ENCODE measurements at regions not wholly inside any gene's neighbourhood (a gene's known extent, or its start where the extent isn't known, plus 50 kb on each side); places are given as distances from the start of the nearest gene placed in this dataset.
"Not testable (repeated sequence)": the region's sequence is repeated elsewhere in the genome, so short reads cannot be mapped to it uniquely, and the experiment has no call there.

DNA sequence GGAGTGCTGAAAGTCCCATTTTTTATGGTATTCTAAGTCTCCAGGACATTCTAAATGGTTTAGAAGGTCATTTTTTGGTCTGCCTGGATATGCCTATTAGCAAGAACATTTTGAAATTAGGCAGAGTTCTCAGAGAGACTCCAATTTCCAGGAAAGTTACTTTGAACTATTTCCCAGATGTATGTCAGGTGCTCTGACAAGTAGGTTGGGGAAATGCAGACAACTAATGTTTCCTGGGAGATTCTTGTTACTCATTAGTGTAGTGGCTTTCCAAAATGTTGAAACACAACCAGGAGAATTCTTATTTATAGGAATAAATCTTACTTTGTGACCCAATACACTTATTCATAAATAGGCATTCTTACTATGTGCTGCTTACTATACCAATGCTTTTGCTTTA lies 268.4 kb downstream of the ZNF37A start:
- DNase-seq (ENCODE audit: low spot score) = not testable (repeated sequence)

GRCh38 chr10:38364073-38364472 lies 269.9 kb downstream of the ZNF37A start:
- DNase-seq (ENCODE audit: low spot score) = not testable (repeated sequence)

DNA sequence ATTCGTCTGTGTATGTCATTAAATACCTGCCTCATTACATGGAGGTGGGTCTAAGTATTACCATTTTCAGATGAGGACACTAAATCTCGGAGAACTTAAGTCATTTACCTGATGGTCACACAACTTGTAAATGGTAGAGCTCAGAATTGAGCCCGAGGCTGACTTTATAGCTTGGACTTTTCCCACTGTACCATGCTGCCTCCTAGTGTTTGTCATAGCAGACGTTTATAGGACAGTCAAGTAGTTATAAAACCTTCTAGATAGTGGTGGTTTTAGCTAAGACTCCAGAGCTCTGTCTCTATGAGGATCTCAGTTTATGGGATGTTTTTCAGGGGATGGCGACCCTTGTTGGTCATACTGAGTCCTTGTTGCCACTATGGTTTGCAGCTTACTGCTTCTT lies 271.8 kb downstream of the ZNF37A start:
- peak; percentile 30 for DNase-seq (ENCODE audit: low spot score)

DNA sequence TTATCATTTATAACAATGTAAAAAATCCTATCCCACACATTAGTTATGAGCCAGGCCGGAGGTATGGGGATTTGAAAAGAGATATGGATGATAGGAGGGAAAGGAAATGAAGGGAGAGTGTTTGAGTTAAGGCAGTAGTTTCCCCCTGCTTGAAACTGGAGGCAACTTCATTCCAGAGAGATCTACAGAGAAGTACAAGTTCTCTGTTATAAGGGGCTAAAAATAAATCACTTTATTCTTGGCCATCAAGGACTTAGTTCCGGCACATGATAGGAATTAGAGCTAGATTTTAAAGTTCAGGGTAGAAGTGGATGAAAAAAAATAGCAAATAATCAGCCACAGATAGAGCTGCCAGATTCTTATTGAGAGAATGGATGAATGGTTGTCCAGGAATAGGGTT lies 289.7 kb downstream of the ZNF37A start:
- DNase-seq (ENCODE audit: low spot score) = not testable (repeated sequence)

DNA sequence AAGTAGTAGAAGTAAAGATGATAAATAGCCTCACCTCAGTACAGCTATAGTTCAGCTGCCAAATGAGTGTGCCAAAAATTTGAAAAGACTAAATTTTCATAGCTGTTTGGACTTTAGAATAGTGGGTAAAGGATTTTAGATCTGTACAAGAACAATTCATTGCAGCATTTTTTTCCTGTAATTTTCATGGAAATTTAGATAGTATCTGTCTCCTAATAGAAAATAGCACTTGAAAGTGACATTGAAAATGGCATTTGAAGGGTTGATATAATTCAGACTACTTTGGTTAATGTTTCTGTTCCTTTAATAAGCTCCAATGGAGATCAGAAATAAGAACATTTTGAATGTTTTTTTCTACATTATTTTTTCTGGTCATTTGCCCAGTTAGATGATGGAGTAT lies 292.7 kb downstream of the ZNF37A start:
- DNase-seq (ENCODE audit: low spot score) = not testable (repeated sequence)

DNA sequence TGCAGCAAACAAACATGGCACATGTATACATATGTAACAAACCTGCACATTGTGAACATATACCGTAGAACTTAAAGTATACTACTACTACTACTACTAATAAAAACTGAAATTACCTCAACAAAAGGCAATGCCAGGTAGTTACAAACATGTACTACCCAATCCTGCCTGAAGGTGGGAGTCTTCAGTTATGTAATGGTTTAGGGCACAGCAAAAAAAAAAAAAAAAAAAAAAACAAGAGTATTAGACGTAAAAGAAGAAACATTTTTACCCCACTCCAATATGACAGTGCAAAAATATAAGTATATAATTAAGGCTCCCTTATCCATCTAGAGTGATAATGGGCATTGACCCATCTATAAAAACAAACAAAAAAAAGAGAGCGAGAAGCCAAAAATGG lies 296.6 kb downstream of the ZNF37A start:
- peak; percentile 51 for DNase-seq (ENCODE audit: low spot score)

DNA sequence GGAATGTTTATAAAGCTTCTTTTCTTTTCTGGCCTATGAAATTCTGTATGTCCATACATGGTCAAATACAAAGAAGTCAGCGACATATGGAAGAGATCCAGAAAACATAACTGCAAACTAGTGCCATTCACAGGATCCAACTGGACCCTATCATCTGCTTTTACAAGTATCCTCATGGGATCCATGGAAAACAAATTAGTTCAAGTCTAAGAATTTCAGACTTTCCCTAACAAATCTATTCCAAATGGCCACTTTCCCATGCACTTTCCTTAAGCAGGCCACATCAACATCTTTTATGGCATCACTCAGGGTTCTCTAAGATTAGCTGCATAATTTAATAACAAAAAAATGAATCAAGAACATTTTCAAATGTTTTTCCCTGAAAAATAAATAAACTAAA lies 301.3 kb downstream of the ZNF37A start:
- DNase-seq (ENCODE audit: low spot score) = not testable (repeated sequence)

GRCh38 chr10:38396178-38396954 lies 302.2 kb downstream of the ZNF37A start:
- DNase-seq (ENCODE audit: low spot score) = not testable (repeated sequence)

DNA sequence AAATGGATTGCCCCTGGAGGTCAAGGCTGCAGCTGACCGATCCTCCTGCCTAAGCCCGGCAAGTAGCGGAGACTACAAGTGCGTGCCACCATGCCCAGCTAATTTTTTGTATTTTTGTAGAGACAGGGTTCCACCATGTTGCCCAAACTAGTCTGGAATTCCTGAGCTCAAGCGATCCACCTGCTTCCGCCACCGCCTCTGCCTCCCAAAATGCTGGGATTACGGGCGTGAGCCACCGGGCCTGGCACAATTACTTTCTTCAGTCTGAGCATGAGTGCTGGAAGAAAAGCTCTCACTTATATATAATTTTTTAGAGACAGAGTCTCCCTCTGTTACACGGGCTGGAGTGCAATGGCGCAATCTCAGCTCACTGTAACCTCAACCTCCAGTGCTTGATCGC lies 307.4 kb downstream of the ZNF37A start:
- DNase-seq (ENCODE audit: low spot score) = not testable (repeated sequence)

GRCh38 chr10:38402442-38403346 lies 308.6 kb downstream of the ZNF37A start:
- peak; percentile 96 for DNase-seq (ENCODE audit: low spot score)

GRCh38 chr10:38403347-38404117 lies 309.4 kb downstream of the ZNF37A start:
- not testable (repeated sequence) for DNase-seq (ENCODE audit: low spot score)

DNA sequence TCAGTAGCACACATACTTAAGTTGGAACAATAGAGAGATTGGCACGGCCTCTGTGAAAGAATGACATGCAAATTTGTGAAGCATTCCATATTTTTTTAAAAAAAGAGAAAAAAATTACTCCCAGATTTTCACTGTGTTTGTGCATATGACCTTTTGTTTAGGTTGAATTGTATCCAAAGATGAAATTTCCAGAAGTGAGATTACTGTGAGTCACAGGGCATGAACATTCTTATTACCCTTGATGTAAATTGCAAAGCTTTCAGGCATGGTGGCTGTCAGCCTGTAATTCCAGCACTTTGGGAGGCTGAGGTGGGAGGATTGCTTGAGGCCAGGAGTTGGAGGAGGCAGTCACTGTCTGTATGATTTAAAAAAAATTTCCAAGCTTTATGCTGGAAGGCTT lies 329.5 kb downstream of the ZNF37A start:
- not testable (repeated sequence) for DNase-seq (ENCODE audit: low spot score)

- not testable (repeated sequence) for DNase-seq (ENCODE audit: low spot score)
Measured at GRCh38 chr10:38430242-38430641, 336.1 kb downstream of the ZNF37A start.

GRCh38 chr10:38437359-38437758 lies 343.2 kb downstream of the ZNF37A start:
- not testable (repeated sequence) for DNase-seq (ENCODE audit: low spot score)

GRCh38 chr10:38448614-38449355 lies 354.6 kb downstream of the ZNF37A start:
- not testable (repeated sequence) for DNase-seq (ENCODE audit: low spot score)

DNA sequence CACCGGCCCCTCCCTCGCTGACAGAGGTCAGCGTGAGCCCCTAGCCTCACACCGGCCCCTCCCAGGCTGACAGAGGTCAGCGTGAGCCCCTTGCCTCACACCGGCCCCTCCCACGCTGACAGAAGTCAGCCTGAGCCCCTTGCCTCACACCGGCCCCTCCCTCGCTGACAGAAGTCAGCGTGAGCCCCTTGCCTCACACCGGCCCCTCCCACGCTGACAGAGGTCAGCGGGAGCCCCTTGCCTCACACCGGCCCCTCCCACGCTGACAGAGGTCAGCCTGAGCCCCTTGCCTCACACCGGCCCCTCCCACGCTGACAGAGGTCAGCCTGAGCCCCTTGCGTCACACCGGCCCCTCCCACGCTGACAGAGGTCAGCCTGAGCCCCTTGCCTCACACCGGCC lies 355.5 kb downstream of the ZNF37A start:
- not testable (repeated sequence) for DNase-seq (ENCODE audit: low spot score)

GRCh38 chr10:38450372-38451057 lies 356.4 kb downstream of the ZNF37A start:
- not testable (repeated sequence) for DNase-seq (ENCODE audit: low spot score)

GRCh38 chr10:38451306-38451967 lies 357.3 kb downstream of the ZNF37A start:
- DNase-seq (ENCODE audit: low spot score) = not testable (repeated sequence)

Data from CD4-positive, alpha-beta T cell treated with Interleukin-15 for 4 hours (primary cell).